CD4-positive, alpha-beta T cell (primary cell): ENCODE measurements at regions not wholly inside any gene's neighbourhood (a gene's known extent, or its start where the extent isn't known, plus 50 kb on each side); places are given as distances from the start of the nearest gene placed in this dataset.
A peak's percentile ranks its signal among the peaks of the same experiment; 100 is the strongest.

Experiments used
- ATAC-seq: fragments of 200-7000 bp; cut with Tn5 transposase; one replicate; pipeline ENCODE4 v1.10.0; 2022; ENCODE audit warnings: mild to moderate bottlenecking; ENCODE audit not compliant: poor library complexity
- CTCF ChIA-PET: fragments of 350-600 bp; sonication (Branson Sonifier 250); formaldehyde crosslinking; loops from one replicate; lab custom pipeline; 2021; ENCODE audit warnings: antibody characterized with exemption, inconsistent platforms; lab: Charles Lee
- POLR2A ChIA-PET: fragments of 350-600 bp; sonication (Branson Sonifier 250); formaldehyde crosslinking; loops from one replicate; lab custom pipeline; 2021; ENCODE audit warnings: antibody characterized with exemption, inconsistent platforms; lab: Charles Lee
- DNase-seq, 14 experiments: peaks; one replicate each; pipeline ENCODE4 v3.0.0-alpha.2; 2013 to 2020; ENCODE audit warnings: mixed read lengths in 2 of 14
- H3K27ac ChIP-seq, 2 donors: one replicate each; pipeline versions ENCODE4 v1.5.1 to v1.7.0; 2013; ENCODE audit warnings: low read length in 2 of 2, low read depth in 1 of 2, mild to moderate bottlenecking in 1 of 2
- H3K27me3 ChIP-seq, 2 experiments: 1 replicate in 1 of 2; 2 replicates in 1 of 2; pipeline versions ENCODE4 v1.6.1 to v1.7.0; 2013; ENCODE audit warnings: low read length in 2 of 2, control low read depth in 1 of 2, mild to moderate bottlenecking in 1 of 2, moderate library complexity in 1 of 2; ENCODE audit not compliant: insufficient read depth in 2 of 2, control insufficient read depth in 1 of 2
- H3K36me3 ChIP-seq: one replicate; pipeline ENCODE4 v1.6.1; 2013; ENCODE audit warnings: low read length, control low read depth; ENCODE audit not compliant: insufficient read depth
- H3K4me1 ChIP-seq: one replicate; pipeline ENCODE4 v1.6.1; 2013; ENCODE audit warnings: low read length, control low read depth; ENCODE audit not compliant: insufficient read depth
- H3K4me3 ChIP-seq: one replicate; pipeline ENCODE4 v1.5.1; 2013; ENCODE audit warnings: mild to moderate bottlenecking, low read length, moderate library complexity
- H3K9me3 ChIP-seq, 2 experiments: 1 replicate in 1 of 2; 2 replicates in 1 of 2; pipeline versions ENCODE4 v1.6.1 to v1.7.0; 2013; ENCODE audit warnings: low read length in 2 of 2, mild to moderate bottlenecking in 2 of 2, control low read depth in 1 of 2, moderate library complexity in 1 of 2; ENCODE audit not compliant: control insufficient read depth in 1 of 2, insufficient read depth in 1 of 2
- H3K27ac Mint-ChIP-seq: one replicate; pipeline ENCODE4 v1.8.0; 2020; ENCODE audit warnings: mixed read lengths
- H3K27me3 Mint-ChIP-seq: one replicate; pipeline ENCODE4 v1.8.0; 2021; ENCODE audit warnings: mixed read lengths
- H3K36me3 Mint-ChIP-seq: one replicate; pipeline ENCODE4 v1.8.0; 2021; ENCODE audit warnings: low read depth, mixed read lengths
- H3K4me1 Mint-ChIP-seq: one replicate; pipeline ENCODE4 v1.8.0; 2021; ENCODE audit warnings: low read depth, mixed read lengths
- H3K4me3 Mint-ChIP-seq: one replicate; pipeline ENCODE4 v1.8.0; 2020; ENCODE audit warnings: mild to moderate bottlenecking, mixed read lengths
- H3K9me3 Mint-ChIP-seq: one replicate; pipeline ENCODE4 v1.8.0; 2020; ENCODE audit warnings: mixed read lengths
- CTCF ChIP-seq: fragments of 200-600 bp; IDR thresholded peaks from one replicate; pipeline ENCODE4 v1.8.0; 2022; ENCODE audit warnings: antibody characterized with exemption, mild to moderate bottlenecking
- intact Hi-C, 2 experiments: fragments of 100-400 bp; cut with DNase I in 1 of 2; cut with micrococcal nuclease in 1 of 2; formaldehyde crosslinking; loops; one replicate each; pipeline versions ENCODE4 v1.15.1 to v1.9.0; 2023 to 2025; cut with DNase I, micrococcal nuclease

- CTCF ChIA-PET = no interaction called here
- no peak for TF ChIP-seq CTCF
- H3K4me3 ChIP-seq = no peak overlapping the region
- no peak overlapping the region for H3K27ac ChIP-seq
- ATAC-seq (no peak), DNase-seq (no peak)
- Mint-ChIP-seq H3K36me3 (no peaks in the 10 kb centered on the region), H3K27ac (no peak overlapping the region), H3K4me3 (no peak overlapping the region), H3K9me3 (no peaks in the 10 kb centered on the region), H3K27me3 (peaks cover 46% of the 10 kb centered on the region), H3K4me1 (no peaks in the 10 kb centered on the region)
- POLR2A ChIA-PET = no interaction called here
- peaks cover 5% of the 10 kb centered on the region for H3K4me1 ChIP-seq
- H3K9me3 ChIP-seq = no peaks in the 10 kb centered on the region
- no peaks in the 10 kb centered on the region for H3K36me3 ChIP-seq
- H3K27me3 ChIP-seq = peaks cover 2 to 6% of the 10 kb centered on the region in 2 experiments
- intact Hi-C loops = loop anchor here in 1 of 2 experiments (10.0 kb wide), 1 partner anchor 320 kb away; no protein-coding TSS in a partner anchor
These were observed 338.8 kb downstream of the MATN1 start for GRCh38 chr1:30384286-30385245.

- POLR2A ChIA-PET = no interaction called here
- Mint-ChIP-seq H3K27me3 (peaks cover 45% of the 10 kb centered on the region), H3K9me3 (no peaks in the 10 kb centered on the region), H3K4me3 (no peak overlapping the region), H3K36me3 (no peaks in the 10 kb centered on the region), H3K27ac (no peak overlapping the region), H3K4me1 (no peaks in the 10 kb centered on the region)
- Histone ChIP-seq H3K4me1 (peaks cover 5% of the 10 kb centered on the region), H3K9me3 (no peaks in the 10 kb centered on the region), H3K4me3 (no peak overlapping the region), H3K27me3 (peaks cover 2 to 5% of the 10 kb centered on the region in 2 experiments), H3K36me3 (no peaks in the 10 kb centered on the region), H3K27ac (no peak overlapping the region)
- peak in 1 of 14 experiments; percentile 10 for DNase-seq
- TF ChIP-seq CTCF = no peak
- intact Hi-C loops = loop anchor here in 1 of 2 experiments (10.0 kb wide), 1 partner anchor 322 kb away; no protein-coding TSS in a partner anchor
- no peak for ATAC-seq
- CTCF ChIA-PET = no interaction called here
These were observed 340.1 kb downstream of the MATN1 start for GRCh38 chr1:30383221-30383711.

- H3K4me1 ChIP-seq = peaks cover 5% of the 10 kb centered on the region
- no peaks in the 10 kb centered on the region for H3K36me3 Mint-ChIP-seq
- H3K4me3 Mint-ChIP-seq = no peak overlapping the region
- no peak overlapping the region for H3K27ac ChIP-seq
- H3K36me3 ChIP-seq = no peaks in the 10 kb centered on the region
- no peak for DNase-seq
- no peak for ATAC-seq
- TF ChIP-seq CTCF = no peak
- intact Hi-C loops = loop anchor here in 1 of 2 experiments (10.0 kb wide), 1 partner anchor 322 kb away; no protein-coding TSS in a partner anchor
- H3K27ac Mint-ChIP-seq = no peak overlapping the region
- H3K9me3 Mint-ChIP-seq = no peaks in the 10 kb centered on the region
- H3K27me3 ChIP-seq = peaks cover 4 to 5% of the 10 kb centered on the region in 2 experiments
- no peak overlapping the region for H3K4me3 ChIP-seq
- no peaks in the 10 kb centered on the region for H3K9me3 ChIP-seq
- no peaks in the 10 kb centered on the region for H3K4me1 Mint-ChIP-seq
- ChIA-PET CTCF (no interaction called here), POLR2A (no interaction called here)
- H3K27me3 Mint-ChIP-seq = peaks cover 39% of the 10 kb centered on the region
These were observed 340.9 kb downstream of the MATN1 start for GRCh38 chr1:30382496-30382895.
